GM19468 (cell line): ENCODE measurements at regions not wholly inside any gene's neighbourhood (a gene's known extent, or its start where the extent isn't known, plus 50 kb on each side); places are given as distances from the start of the nearest gene placed in this dataset.
"Not testable (repeated sequence)": the region's sequence is repeated elsewhere in the genome, so short reads cannot be mapped to it uniquely, and the experiment has no call there.

Source experiments
- ATAC-seq: cut with Tn5 transposase; IDR thresholded peaks from one replicate; pipeline ENCODE4 v1.9.1; 2021; ENCODE audit warnings: mild to moderate bottlenecking, moderate library complexity, moderate number of reproducible peaks; ENCODE audit not compliant: unreplicated experiment; ENCODE audit errors: extremely low read depth

- no peak for ATAC-seq
Measured at GRCh38 chr12:47610686-47611252, 95.1 kb downstream of the RPAP3 start.

GRCh38 chr12:47609806-47610205 lies 96.0 kb downstream of the RPAP3 start:
- ATAC-seq = no peak

- not testable (repeated sequence) for ATAC-seq
Measured at GRCh38 chr12:47608671-47609070, 97.2 kb downstream of the RPAP3 start.

- no peak for ATAC-seq
Measured at GRCh38 chr12:47604221-47604873, 101.5 kb downstream of the RPAP3 start.

- ATAC-seq = no peak
Measured at GRCh38 chr12:47602949-47603558, 102.8 kb downstream of the RPAP3 start.

GRCh38 chr12:47602325-47602724 lies 103.5 kb downstream of the RPAP3 start:
- ATAC-seq = no peak

- no peak for ATAC-seq
Measured at GRCh38 chr12:47601071-47601470, 104.8 kb downstream of the RPAP3 start.

GRCh38 chr12:47591795-47592194 lies 114.0 kb downstream of the RPAP3 start:
- ATAC-seq = no peak

- no peak for ATAC-seq
Measured at GRCh38 chr12:47591361-47591791, 114.5 kb downstream of the RPAP3 start.

- no peak for ATAC-seq
Measured at GRCh38 chr12:47590771-47591360, 115.0 kb downstream of the RPAP3 start.

GRCh38 chr12:47586952-47587669 lies 118.7 kb downstream of the RPAP3 start:
- ATAC-seq = no peak

- no peak for ATAC-seq
Measured at GRCh38 chr12:47585507-47585906, 120.3 kb downstream of the RPAP3 start.

GRCh38 chr12:47578836-47579235 lies 127.0 kb downstream of the RPAP3 start:
- ATAC-seq = no peak

GRCh38 chr12:47577206-47577989 lies 128.4 kb downstream of the RPAP3 start:
- ATAC-seq = no peak

GRCh38 chr12:47576289-47576945 lies 129.4 kb downstream of the RPAP3 start:
- ATAC-seq = no peak

GRCh38 chr12:47574252-47575021 lies 131.4 kb downstream of the RPAP3 start:
- ATAC-seq = no peak

- ATAC-seq = no peak
Measured at GRCh38 chr12:47573146-47573659, 132.6 kb downstream of the RPAP3 start.

- ATAC-seq = no peak
Measured at GRCh38 chr12:47570151-47570550, 135.7 kb downstream of the RPAP3 start.
